ENCODE measurements at regions not wholly inside any gene's neighbourhood (a gene's known extent, or its start where the extent isn't known, plus 50 kb on each side); places are given as distances from the start of the nearest gene placed in this dataset.
"Not testable (repeated sequence)": the region's sequence is repeated elsewhere in the genome, so short reads cannot be mapped to it uniquely, and the experiment has no call there.

GRCh38 chr12:127173971-127174370, 1093.0 kb upstream of the TMEM132C start:
- TF ChIP-seq, protein P1, sequence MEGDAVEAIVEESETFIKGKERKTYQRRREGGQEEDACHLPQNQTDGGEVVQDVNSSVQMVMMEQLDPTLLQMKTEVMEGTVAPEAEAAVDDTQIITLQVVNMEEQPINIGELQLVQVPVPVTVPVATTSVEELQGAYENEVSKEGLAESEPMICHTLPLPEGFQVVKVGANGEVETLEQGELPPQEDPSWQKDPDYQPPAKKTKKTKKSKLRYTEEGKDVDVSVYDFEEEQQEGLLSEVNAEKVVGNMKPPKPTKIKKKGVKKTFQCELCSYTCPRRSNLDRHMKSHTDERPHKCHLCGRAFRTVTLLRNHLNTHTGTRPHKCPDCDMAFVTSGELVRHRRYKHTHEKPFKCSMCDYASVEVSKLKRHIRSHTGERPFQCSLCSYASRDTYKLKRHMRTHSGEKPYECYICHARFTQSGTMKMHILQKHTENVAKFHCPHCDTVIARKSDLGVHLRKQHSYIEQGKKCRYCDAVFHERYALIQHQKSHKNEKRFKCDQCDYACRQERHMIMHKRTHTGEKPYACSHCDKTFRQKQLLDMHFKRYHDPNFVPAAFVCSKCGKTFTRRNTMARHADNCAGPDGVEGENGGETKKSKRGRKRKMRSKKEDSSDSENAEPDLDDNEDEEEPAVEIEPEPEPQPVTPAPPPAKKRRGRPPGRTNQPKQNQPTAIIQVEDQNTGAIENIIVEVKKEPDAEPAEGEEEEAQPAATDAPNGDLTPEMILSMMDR (conservative IDR thresholded peaks at IDR 0.05 in 1 of 2, IDR thresholded peaks at IDR 0.05 in 1 of 2; ENCODE audit: extremely low read depth in 1 of 2, insufficient read depth in 1 of 2, low read depth in 1 of 2, low read length in 2 of 2): not testable (repeated sequence)
- not testable (repeated sequence) for TF ChIP-seq EZH2 (IDR thresholded peaks at IDR 0.05; ENCODE audit: borderline replicate concordance, low read length)

Data from mammary epithelial cell (primary cell).